Neural progenitor cell (in vitro differentiated cells): ENCODE measurements at regions not wholly inside any gene's neighbourhood (a gene's known extent, or its start where the extent isn't known, plus 50 kb on each side); places are given as distances from the start of the nearest gene placed in this dataset.

ENCODE experiments used
- CTCF ChIP-seq: fragments of 200-600 bp; sonication (generic); IDR thresholded peaks from 2 replicates; pipeline ENCODE4 v1.5.1; 2017; ENCODE audit warnings: antibody characterized with exemption, mild to moderate bottlenecking
- EZH2 ChIP-seq: fragments of 200-600 bp; sonication (generic); IDR thresholded peaks from 2 replicates; pipeline ENCODE4 v1.6.1; 2017; ENCODE audit warnings: antibody characterized with exemption, mild to moderate bottlenecking, moderate library complexity
- EZH2phosphoT487 ChIP-seq: fragments of 200-600 bp; sonication (generic); IDR thresholded peaks from 2 replicates; pipeline ENCODE4 v1.6.1; 2017; ENCODE audit warnings: antibody characterized with exemption

- TF ChIP-seq CTCF (no peak), EZH2 (no peak), EZH2phosphoT487 (no peak)
These were observed 61.0 kb upstream of the LYVE1 start for GRCh38 chr11:10629411-10630002.
